ENCODE measurements at regions not wholly inside any gene's neighbourhood (a gene's known extent, or its start where the extent isn't known, plus 50 kb on each side); places are given as distances from the start of the nearest gene placed in this dataset.
A peak's percentile ranks its signal among the peaks of the same experiment; 100 is the strongest.

GRCh38 chr10:64394744-64395143 lies 873.5 kb downstream of the REEP3 start:
- 0% methylated on average over 1 of the region's 1 CpG for WGBS (ENCODE audit: low lambda C conversion rate)

GRCh38 chr10:64396105-64396708 lies 875.0 kb downstream of the REEP3 start:
- H3K4me1 ChIP-seq (ENCODE audit: insufficient read depth, low read length), result no peaks in the 10 kb centered on the region
- H3K4me3 ChIP-seq (replicated peaks in 1 of 3; ENCODE audit: insufficient read depth in 1 of 3, low read depth in 2 of 3, low read length in 3 of 3), result no peak overlapping the region
- no peak for FAIRE-seq
- ChIA-PET POLR2A (no interaction called here), CTCF (ENCODE audit: low intra/inter-chr PET ratio, low total read pairs) (no interaction called here)
- H4K20me1 ChIP-seq (ENCODE audit: insufficient read depth, low read length), result no peaks in the 10 kb centered on the region
- BruUV-seq (replicated peaks), result no TSS peak
- no peaks in the 10 kb centered on the region for H3K79me2 ChIP-seq (ENCODE audit: insufficient read depth, low read length)
- DNase-seq (ENCODE audit: low spot score), result no peak
- 92% methylated on average over 1 of the region's 1 CpG for WGBS (ENCODE audit: low lambda C conversion rate)
- H3K9me3 ChIP-seq (ENCODE audit: low read length), result no peaks in the 10 kb centered on the region
- H3K27ac ChIP-seq (ENCODE audit: extremely low read length, insufficient read depth, low read length), result no peak overlapping the region
- ATAC-seq, result no peak
- intact Hi-C loops (cut with micrococcal nuclease; ENCODE audit: unreplicated experiment) (no loop called here), in situ Hi-C loops (cut with HindIII; ENCODE audit: extremely low pct_ligation_motif_present, low pct_unique_long_range_greater_than_20kb) (no loop called here)
- H3K9ac ChIP-seq (ENCODE audit: insufficient read depth, low read depth, low read length), result no peak overlapping the region
- H2AFZ ChIP-seq (ENCODE audit: low read length), result no peak overlapping the region
- no peak overlapping the region for H3K4me2 ChIP-seq (ENCODE audit: low read depth, low read length)
- no peaks in the 10 kb centered on the region for H3K27me3 ChIP-seq (ENCODE audit: control insufficient read depth in 1 of 2, insufficient read depth in 2 of 2, low read length in 2 of 2)
- no peak for TF ChIP-seq SP5 (CRISPR knock-in tag; IDR thresholded peaks at IDR 0.05; ENCODE audit: borderline replicate concordance, low read depth)
- H3K36me3 ChIP-seq (replicated peaks in 1 of 2; ENCODE audit: control insufficient read depth in 1 of 2, insufficient read depth in 2 of 2, low read length in 2 of 2), result no peaks in the 10 kb centered on the region

More at GRCh38 chr10:64394744-64395143, 873.5 kb downstream of the REEP3 start:
- FAIRE-seq (no peak), ATAC-seq (no peak), DNase-seq (ENCODE audit: low spot score) (no peak)
- Histone ChIP-seq H3K4me3 (replicated peaks in 1 of 3; ENCODE audit: insufficient read depth in 1 of 3, low read depth in 2 of 3, low read length in 3 of 3) (no peak overlapping the region), H3K4me2 (ENCODE audit: low read depth, low read length) (no peak overlapping the region), H3K27me3 (ENCODE audit: control insufficient read depth in 1 of 2, insufficient read depth in 2 of 2, low read length in 2 of 2) (no peaks in the 10 kb centered on the region), H3K9me3 (ENCODE audit: low read length) (no peaks in the 10 kb centered on the region), H4K20me1 (ENCODE audit: insufficient read depth, low read length) (no peaks in the 10 kb centered on the region), H3K36me3 (replicated peaks in 1 of 2; ENCODE audit: control insufficient read depth in 1 of 2, insufficient read depth in 2 of 2, low read length in 2 of 2) (no peaks in the 10 kb centered on the region), H3K9ac (ENCODE audit: insufficient read depth, low read depth, low read length) (no peak overlapping the region), H3K27ac (ENCODE audit: extremely low read length, insufficient read depth, low read length) (no peak overlapping the region), H3K79me2 (ENCODE audit: insufficient read depth, low read length) (no peaks in the 10 kb centered on the region), H3K4me1 (ENCODE audit: insufficient read depth, low read length) (no peaks in the 10 kb centered on the region), H2AFZ (ENCODE audit: low read length) (no peak overlapping the region)
- POLR2A ChIA-PET, result no interaction called here
- no TSS peak for BruUV-seq (replicated peaks)
- intact Hi-C loops (cut with micrococcal nuclease; ENCODE audit: unreplicated experiment) (no loop called here), in situ Hi-C loops (cut with HindIII; ENCODE audit: extremely low pct_ligation_motif_present, low pct_unique_long_range_greater_than_20kb) (no loop called here)
- TF ChIP-seq ZNF7 (CRISPR knock-in tag; IDR thresholded peaks at IDR 0.05) (peak; percentile 55; the same call in 1 of the 2 replicates), SSRP1 (CRISPR knock-in tag; IDR thresholded peaks at IDR 0.05) (no peak), CBX1 (IDR thresholded peaks at IDR 0.05; ENCODE audit: low read depth) (no peak)
- CTCF ChIA-PET (ENCODE audit: low intra/inter-chr PET ratio, low total read pairs), result no interaction called here

All from HepG2 (cell line).